Peyer's patch (tissue), 4 donors: ENCODE measurements at regions not wholly inside any gene's neighbourhood (a gene's known extent, or its start where the extent isn't known, plus 50 kb on each side); places are given as distances from the start of the nearest gene placed in this dataset.

Experiments
- POLR2A ChIP-seq, 2 donors: fragments of 450-650 bp; IDR thresholded peaks; one replicate each; pipeline ENCODE4 v1.5.1; 2017; ENCODE audit warnings: antibody characterized with exemption in 2 of 2, mild to moderate bottlenecking in 2 of 2, moderate library complexity in 2 of 2
- TF ChIP-seq, protein P1 (sequence below), 6 experiments: fragments of 450-650 bp in 4 of 6; fragments of 200-600 bp in 2 of 6; sonication (generic) in 1 of 6; IDR thresholded peaks; one replicate each; pipeline ENCODE4 v1.5.1; 2017 to 2019; ENCODE audit warnings: antibody characterized with exemption in 6 of 6, mild to moderate bottlenecking in 3 of 6, moderate library complexity in 1 of 6

DNA sequence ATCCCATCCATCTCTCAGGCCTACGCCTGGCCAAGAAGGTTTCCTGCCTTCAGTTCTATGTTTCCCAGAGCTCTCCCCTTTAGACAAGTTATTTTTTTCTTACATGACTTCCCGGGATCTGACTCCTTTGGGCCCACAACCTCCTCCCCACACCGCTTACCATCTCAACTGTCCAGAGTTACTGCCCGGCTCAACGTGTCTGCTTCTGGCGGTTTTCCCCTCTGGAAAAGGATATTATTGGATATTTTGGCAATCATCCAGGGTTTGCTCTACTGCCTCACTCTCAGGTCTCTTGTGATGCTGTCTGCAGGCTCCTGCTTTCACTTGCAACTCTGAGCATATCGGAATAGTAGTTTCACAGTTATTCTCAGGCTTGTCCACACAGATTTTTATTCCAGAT is 318.2 kb upstream of the CAMK1G start:
- TF ChIP-seq, protein P1, sequence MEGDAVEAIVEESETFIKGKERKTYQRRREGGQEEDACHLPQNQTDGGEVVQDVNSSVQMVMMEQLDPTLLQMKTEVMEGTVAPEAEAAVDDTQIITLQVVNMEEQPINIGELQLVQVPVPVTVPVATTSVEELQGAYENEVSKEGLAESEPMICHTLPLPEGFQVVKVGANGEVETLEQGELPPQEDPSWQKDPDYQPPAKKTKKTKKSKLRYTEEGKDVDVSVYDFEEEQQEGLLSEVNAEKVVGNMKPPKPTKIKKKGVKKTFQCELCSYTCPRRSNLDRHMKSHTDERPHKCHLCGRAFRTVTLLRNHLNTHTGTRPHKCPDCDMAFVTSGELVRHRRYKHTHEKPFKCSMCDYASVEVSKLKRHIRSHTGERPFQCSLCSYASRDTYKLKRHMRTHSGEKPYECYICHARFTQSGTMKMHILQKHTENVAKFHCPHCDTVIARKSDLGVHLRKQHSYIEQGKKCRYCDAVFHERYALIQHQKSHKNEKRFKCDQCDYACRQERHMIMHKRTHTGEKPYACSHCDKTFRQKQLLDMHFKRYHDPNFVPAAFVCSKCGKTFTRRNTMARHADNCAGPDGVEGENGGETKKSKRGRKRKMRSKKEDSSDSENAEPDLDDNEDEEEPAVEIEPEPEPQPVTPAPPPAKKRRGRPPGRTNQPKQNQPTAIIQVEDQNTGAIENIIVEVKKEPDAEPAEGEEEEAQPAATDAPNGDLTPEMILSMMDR (IDR thresholded peaks at IDR 0.05): no peak
- no peak for TF ChIP-seq POLR2A (IDR thresholded peaks at IDR 0.05)
